GM04503 (cell line): ENCODE measurements at regions not wholly inside any gene's neighbourhood (a gene's known extent, or its start where the extent isn't known, plus 50 kb on each side); places are given as distances from the start of the nearest gene placed in this dataset.
A peak's percentile ranks its signal among the peaks of the same experiment; 100 is the strongest.
"Not testable (repeated sequence)": the region's sequence is repeated elsewhere in the genome, so short reads cannot be mapped to it uniquely, and the experiment has no call there.

Experiments used
- DNase-seq: peaks from one replicate; pipeline ENCODE4 v3.0.0-alpha.2; 2012; ENCODE audit warnings: low read depth

GRCh38 chr21:27371975-27372331 is 405.1 kb upstream of the ADAMTS5 start:
- DNase-seq: no peak

GRCh38 chr21:27371115-27371974 is 404.5 kb upstream of the ADAMTS5 start:
- DNase-seq: no peak

GRCh38 chr21:27369978-27370571 is 403.2 kb upstream of the ADAMTS5 start:
- DNase-seq: no peak

GRCh38 chr21:27369234-27369633 is 402.3 kb upstream of the ADAMTS5 start:
- DNase-seq: no peak

- DNase-seq: no peak
These were observed 399.9 kb upstream of the ADAMTS5 start for GRCh38 chr21:27366646-27367235.

- DNase-seq: no peak
These were observed 399.1 kb upstream of the ADAMTS5 start for GRCh38 chr21:27366036-27366435.

GRCh38 chr21:27365394-27365793 is 398.5 kb upstream of the ADAMTS5 start:
- no peak for DNase-seq

GRCh38 chr21:27363719-27364477 is 397.0 kb upstream of the ADAMTS5 start:
- no peak for DNase-seq

- no peak for DNase-seq
These were observed 395.4 kb upstream of the ADAMTS5 start for GRCh38 chr21:27362249-27362648.

- DNase-seq: peak; percentile 65
These were observed 392.3 kb upstream of the ADAMTS5 start for GRCh38 chr21:27359141-27359540.

- DNase-seq: no peak
These were observed 386.0 kb upstream of the ADAMTS5 start for GRCh38 chr21:27352885-27353284.

GRCh38 chr21:27346041-27346448 is 379.2 kb upstream of the ADAMTS5 start:
- DNase-seq: no peak

- DNase-seq: no peak
These were observed 373.0 kb upstream of the ADAMTS5 start for GRCh38 chr21:27339902-27340301.

GRCh38 chr21:27338007-27338406 is 371.1 kb upstream of the ADAMTS5 start:
- not testable (repeated sequence) for DNase-seq

- DNase-seq: peak; percentile 19
These were observed 366.2 kb upstream of the ADAMTS5 start for GRCh38 chr21:27333096-27333495.

GRCh38 chr21:27329255-27329851 is 362.5 kb upstream of the ADAMTS5 start:
- DNase-seq: no peak

GRCh38 chr21:27326301-27326700 is 359.4 kb upstream of the ADAMTS5 start:
- DNase-seq: no peak

- no peak for DNase-seq
These were observed 356.4 kb upstream of the ADAMTS5 start for GRCh38 chr21:27323331-27323730.

- no peak for DNase-seq
These were observed 354.9 kb upstream of the ADAMTS5 start for GRCh38 chr21:27321791-27322190.

GRCh38 chr21:27320868-27321267 is 354.0 kb upstream of the ADAMTS5 start:
- DNase-seq: no peak

- not testable (repeated sequence) for DNase-seq
These were observed 350.7 kb upstream of the ADAMTS5 start for GRCh38 chr21:27317601-27318000.

GRCh38 chr21:27315373-27315772 is 348.5 kb upstream of the ADAMTS5 start:
- DNase-seq: no peak
